Ishikawa (cell line): ENCODE measurements at regions not wholly inside any gene's neighbourhood (a gene's known extent, or its start where the extent isn't known, plus 50 kb on each side); places are given as distances from the start of the nearest gene placed in this dataset.

Experiments used
- CEBPB ChIP-seq: IDR thresholded peaks from 2 replicates; pipeline ENCODE4 v1.6.1; 2012
- CREB1 ChIP-seq: IDR thresholded peaks from 2 replicates; pipeline ENCODE4 v1.6.1; 2012; ENCODE audit warnings: low read depth
- EGR1 ChIP-seq: IDR thresholded peaks from 2 replicates; pipeline ENCODE4 v1.6.1; 2012
- EP300 ChIP-seq: IDR thresholded peaks from 2 replicates; pipeline ENCODE4 v1.6.1; 2012; ENCODE audit warnings: borderline replicate concordance
- NFIC ChIP-seq: IDR thresholded peaks from 2 replicates; pipeline ENCODE4 v1.6.1; 2012
- RAD21 ChIP-seq: IDR thresholded peaks from 2 replicates; pipeline ENCODE4 v1.6.1; 2012; ENCODE audit warnings: low read depth
- TAF1 ChIP-seq: IDR thresholded peaks from 2 replicates; pipeline ENCODE4 v1.6.1; 2012; ENCODE audit warnings: low read depth, mild to moderate bottlenecking
- TCF12 ChIP-seq: IDR thresholded peaks from 2 replicates; pipeline ENCODE4 v1.6.1; 2012; ENCODE audit warnings: low read depth
- TEAD4 ChIP-seq: IDR thresholded peaks from 2 replicates; pipeline ENCODE4 v1.6.1; 2012
- YY1 ChIP-seq: IDR thresholded peaks from 2 replicates; pipeline ENCODE4 v1.6.1; 2012; ENCODE audit warnings: low read depth
- ZBTB7A ChIP-seq: IDR thresholded peaks from 2 replicates; pipeline ENCODE4 v1.6.1; 2012; ENCODE audit warnings: low read depth
- TF ChIP-seq, protein P1 (sequence below): IDR thresholded peaks from 2 replicates; pipeline ENCODE4 v1.6.1; 2012
- TF ChIP-seq, protein P2 (sequence below): IDR thresholded peaks from 2 replicates; pipeline ENCODE4 v1.6.1; 2012
- TF ChIP-seq, protein P3 (sequence below): IDR thresholded peaks from 2 replicates; pipeline ENCODE4 v1.6.1; 2012; ENCODE audit warnings: low read depth, mild to moderate bottlenecking

DNA sequence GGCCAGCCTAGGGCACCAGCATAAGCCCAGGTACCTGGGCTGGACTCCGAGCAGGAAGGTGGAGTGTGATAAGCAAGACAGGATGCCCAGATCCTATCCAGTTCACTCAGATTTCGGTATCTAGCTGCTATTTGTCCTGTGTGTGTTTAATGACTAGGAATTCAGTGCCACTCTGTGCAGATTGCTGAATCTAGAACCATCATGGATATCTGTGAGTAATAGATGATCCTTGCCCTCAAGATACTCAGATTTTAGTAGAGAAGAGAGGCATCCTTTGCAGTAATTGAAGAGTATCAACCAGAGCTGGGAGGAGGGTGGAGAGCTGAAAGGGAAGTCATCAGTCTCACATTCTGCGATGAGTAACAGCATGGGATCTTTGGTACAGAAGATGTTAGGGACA is 155.0 kb upstream of the ARID1B start:
- no peak for TF ChIP-seq CREB1
- no peak for TF ChIP-seq CEBPB
- TF ChIP-seq, protein P1, sequence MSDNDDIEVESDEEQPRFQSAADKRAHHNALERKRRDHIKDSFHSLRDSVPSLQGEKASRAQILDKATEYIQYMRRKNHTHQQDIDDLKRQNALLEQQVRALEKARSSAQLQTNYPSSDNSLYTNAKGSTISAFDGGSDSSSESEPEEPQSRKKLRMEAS: no peak
- TF ChIP-seq RAD21: no peak
- TF ChIP-seq EGR1: no peak
- TF ChIP-seq, protein P2, sequence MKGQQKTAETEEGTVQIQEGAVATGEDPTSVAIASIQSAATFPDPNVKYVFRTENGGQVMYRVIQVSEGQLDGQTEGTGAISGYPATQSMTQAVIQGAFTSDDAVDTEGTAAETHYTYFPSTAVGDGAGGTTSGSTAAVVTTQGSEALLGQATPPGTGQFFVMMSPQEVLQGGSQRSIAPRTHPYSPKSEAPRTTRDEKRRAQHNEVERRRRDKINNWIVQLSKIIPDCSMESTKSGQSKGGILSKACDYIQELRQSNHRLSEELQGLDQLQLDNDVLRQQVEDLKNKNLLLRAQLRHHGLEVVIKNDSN: no peak
- no peak for TF ChIP-seq NFIC
- no peak for TF ChIP-seq EP300
- no peak for TF ChIP-seq TAF1
- TF ChIP-seq TCF12: no peak
- TF ChIP-seq YY1: no peak
- TF ChIP-seq, protein P3, sequence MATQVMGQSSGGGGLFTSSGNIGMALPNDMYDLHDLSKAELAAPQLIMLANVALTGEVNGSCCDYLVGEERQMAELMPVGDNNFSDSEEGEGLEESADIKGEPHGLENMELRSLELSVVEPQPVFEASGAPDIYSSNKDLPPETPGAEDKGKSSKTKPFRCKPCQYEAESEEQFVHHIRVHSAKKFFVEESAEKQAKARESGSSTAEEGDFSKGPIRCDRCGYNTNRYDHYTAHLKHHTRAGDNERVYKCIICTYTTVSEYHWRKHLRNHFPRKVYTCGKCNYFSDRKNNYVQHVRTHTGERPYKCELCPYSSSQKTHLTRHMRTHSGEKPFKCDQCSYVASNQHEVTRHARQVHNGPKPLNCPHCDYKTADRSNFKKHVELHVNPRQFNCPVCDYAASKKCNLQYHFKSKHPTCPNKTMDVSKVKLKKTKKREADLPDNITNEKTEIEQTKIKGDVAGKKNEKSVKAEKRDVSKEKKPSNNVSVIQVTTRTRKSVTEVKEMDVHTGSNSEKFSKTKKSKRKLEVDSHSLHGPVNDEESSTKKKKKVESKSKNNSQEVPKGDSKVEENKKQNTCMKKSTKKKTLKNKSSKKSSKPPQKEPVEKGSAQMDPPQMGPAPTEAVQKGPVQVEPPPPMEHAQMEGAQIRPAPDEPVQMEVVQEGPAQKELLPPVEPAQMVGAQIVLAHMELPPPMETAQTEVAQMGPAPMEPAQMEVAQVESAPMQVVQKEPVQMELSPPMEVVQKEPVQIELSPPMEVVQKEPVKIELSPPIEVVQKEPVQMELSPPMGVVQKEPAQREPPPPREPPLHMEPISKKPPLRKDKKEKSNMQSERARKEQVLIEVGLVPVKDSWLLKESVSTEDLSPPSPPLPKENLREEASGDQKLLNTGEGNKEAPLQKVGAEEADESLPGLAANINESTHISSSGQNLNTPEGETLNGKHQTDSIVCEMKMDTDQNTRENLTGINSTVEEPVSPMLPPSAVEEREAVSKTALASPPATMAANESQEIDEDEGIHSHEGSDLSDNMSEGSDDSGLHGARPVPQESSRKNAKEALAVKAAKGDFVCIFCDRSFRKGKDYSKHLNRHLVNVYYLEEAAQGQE: no peak
- no peak for TF ChIP-seq TEAD4
- no peak for TF ChIP-seq ZBTB7A
